Right lobe of liver (tissue), 6 donors: ENCODE measurements at regions not wholly inside any gene's neighbourhood (a gene's known extent, or its start where the extent isn't known, plus 50 kb on each side); places are given as distances from the start of the nearest gene placed in this dataset.

Source experiments
- ATAC-seq, 4 donors: fragments of 200-7000 bp; cut with Tn5 transposase; one replicate each; pipeline ENCODE4 v1.9.1; 2020; ENCODE audit warnings: mild to moderate bottlenecking in 4 of 4, moderate library complexity in 4 of 4
- DNase-seq, 3 donors: peaks; one replicate each; pipeline ENCODE4 v3.0.0-alpha.2; 2020
- H3K27ac ChIP-seq, 3 donors: fragments of 200-600 bp; one replicate each; pipeline ENCODE4 v1.8.0; 2022
- H3K27me3 ChIP-seq, 2 donors: fragments of 200-600 bp; one replicate each; pipeline ENCODE4 v1.8.0; 2022
- H3K36me3 ChIP-seq, 4 donors: fragments of 200-600 bp; sonication (generic) in 1 of 4; one replicate each; pipeline versions ENCODE4 v1.5.1 to v1.8.0; 2017 to 2022; ENCODE audit warnings: control low read depth in 1 of 4
- H3K4me1 ChIP-seq, 4 donors: fragments of 200-600 bp; sonication (generic) in 1 of 4; one replicate each; pipeline versions ENCODE4 v1.5.1 to v1.8.0; 2017 to 2022; ENCODE audit warnings: control low read depth in 1 of 4
- H3K4me3 ChIP-seq, 3 donors: fragments of 200-600 bp; one replicate each; pipeline ENCODE4 v1.8.0; 2022
- H3K9me3 ChIP-seq, 4 donors: fragments of 200-600 bp; sonication (generic) in 1 of 4; one replicate each; pipeline versions ENCODE4 v1.5.1 to v1.8.0; 2017 to 2022; ENCODE audit warnings: control low read depth in 1 of 4
- CTCF ChIP-seq, 4 donors: fragments of 200-600 bp in 3 of 4; fragments of 450-650 bp in 1 of 4; IDR thresholded peaks; one replicate each; pipeline versions ENCODE4 v1.5.1 to v1.8.0; 2016 to 2022; ENCODE audit warnings: antibody characterized with exemption in 4 of 4, mild to moderate bottlenecking in 2 of 4
- POLR2A ChIP-seq: fragments of 450-650 bp; IDR thresholded peaks from one replicate; pipeline ENCODE4 v1.6.1; 2017; ENCODE audit warnings: antibody characterized with exemption, mild to moderate bottlenecking
- WGBS: methylation state at CpG from one replicate; pipeline ENCODE4 v1.1.6; 2018; ENCODE audit warnings: low coverage, low lambda C conversion rate; ENCODE audit not compliant: insufficient coverage; ENCODE audit errors: missing lambda C conversion rate; 5-methylcytosine and 5-hydroxymethylcytosine counted together
- intact Hi-C, 2 donors: fragments of 100-400 bp; cut with DNase I; formaldehyde crosslinking; loops; one replicate each; pipeline versions ENCODE4 v1.11.2 to v1.14.1; 2022
- donor health status: DM: no; HTN: yes; CAD: no.
- donor health status: DM: no; HTN: no; CAD: no.
- donor health status: DM: no; HTN: no; CAD: no.
- donor health status: DM: no; HTN: yes; CAD: no.
- donor health status: DM: no; HTN: yes; CAD: no.

- intact Hi-C loops: no loop called here
- DNase-seq (no peak), ATAC-seq (no peak)
- Histone ChIP-seq H3K27me3 (no peaks in the 10 kb centered on the region), H3K4me1 (peaks cover 0 to 11% (median 0%) of the 10 kb centered on the region in 4 donors), H3K36me3 (no peaks in the 10 kb centered on the region), H3K27ac (no peak overlapping the region), H3K4me3 (no peak overlapping the region), H3K9me3 (no peaks in the 10 kb centered on the region)
- WGBS: 63% methylated on average over 5 of the region's 5 CpGs
- no peak for TF ChIP-seq POLR2A
- no peak for TF ChIP-seq CTCF (IDR thresholded peaks at IDR 0.05)
Observed at GRCh38 chr13:110032969-110033368, 246.6 kb upstream of the IRS2 start.

- Histone ChIP-seq H3K4me1 (peaks cover 0 to under 1% (median 0%) of the 10 kb centered on the region in 4 donors), H3K4me3 (no peak overlapping the region), H3K9me3 (no peaks in the 10 kb centered on the region), H3K27ac (no peak overlapping the region), H3K27me3 (no peaks in the 10 kb centered on the region), H3K36me3 (no peaks in the 10 kb centered on the region)
- 38% methylated on average over 4 of the region's 7 CpGs for WGBS
- DNase-seq (no peak), ATAC-seq (peak; percentile 34 to 81 (median 70))
- TF ChIP-seq POLR2A: no peak
- no peak for TF ChIP-seq CTCF (IDR thresholded peaks at IDR 0.05)
- intact Hi-C loops: no loop called here
Observed at GRCh38 chr13:110030394-110030928, 244.1 kb upstream of the IRS2 start.

- H3K9me3 ChIP-seq: no peaks in the 10 kb centered on the region
- H3K36me3 ChIP-seq: no peaks in the 10 kb centered on the region
- no peaks in the 10 kb centered on the region for H3K4me1 ChIP-seq
- H3K4me3 ChIP-seq: no peak overlapping the region
- no peak overlapping the region for H3K27ac ChIP-seq
- no peak for DNase-seq
- no peaks in the 10 kb centered on the region for H3K27me3 ChIP-seq
- TF ChIP-seq POLR2A (no peak), CTCF (IDR thresholded peaks at IDR 0.05) (no peak)
- WGBS: 75% methylated on average over 7 of the region's 7 CpGs
- intact Hi-C loops: no loop called here
- no peak for ATAC-seq
Observed at GRCh38 chr13:110028838-110029621, 242.6 kb upstream of the IRS2 start.

- TF ChIP-seq CTCF (IDR thresholded peaks at IDR 0.05): no peak
- TF ChIP-seq POLR2A: no peak
- no peaks in the 10 kb centered on the region for H3K27me3 ChIP-seq
- WGBS: 68% methylated on average over 4 of the region's 4 CpGs
- no peaks in the 10 kb centered on the region for H3K4me1 ChIP-seq
- H3K9me3 ChIP-seq: no peaks in the 10 kb centered on the region
- intact Hi-C loops: no loop called here
- H3K4me3 ChIP-seq: no peak overlapping the region
- no peak for ATAC-seq
- no peak for DNase-seq
- H3K27ac ChIP-seq: no peak overlapping the region
- no peaks in the 10 kb centered on the region for H3K36me3 ChIP-seq
Observed at GRCh38 chr13:110028311-110028710, 241.9 kb upstream of the IRS2 start.
